Trophoblast cell (in vitro differentiated cells and primary cell): ENCODE measurements at regions not wholly inside any gene's neighbourhood (a gene's known extent, or its start where the extent isn't known, plus 50 kb on each side); places are given as distances from the start of the nearest gene placed in this dataset.

ENCODE experiments used
- DNase-seq, 2 donors: peaks; one replicate each; pipeline ENCODE4 v3.0.0-alpha.2; 2016
- H2AFZ ChIP-seq: 2 replicates; pipeline ENCODE4 v1.6.1; 2013; ENCODE audit warnings: low read length, moderate library complexity, mild to moderate bottlenecking; ENCODE audit not compliant: insufficient read depth, poor library complexity
- H2AK5ac ChIP-seq: 2 replicates; pipeline ENCODE4 v1.6.1; 2013; ENCODE audit warnings: mild to moderate bottlenecking, low read length
- H2BK120ac ChIP-seq: 2 replicates; pipeline ENCODE4 v1.6.1; 2013; ENCODE audit warnings: low read length, mild to moderate bottlenecking, moderate library complexity; ENCODE audit not compliant: insufficient read depth, poor library complexity
- H2BK12ac ChIP-seq: 2 replicates; pipeline ENCODE4 v1.6.1; 2013; ENCODE audit warnings: mild to moderate bottlenecking, low read length, moderate library complexity
- H2BK5ac ChIP-seq: 2 replicates; pipeline ENCODE4 v1.6.1; 2013; ENCODE audit warnings: low read length, low read depth, moderate library complexity, mild to moderate bottlenecking; ENCODE audit not compliant: poor library complexity
- H3K14ac ChIP-seq: 2 replicates; pipeline ENCODE4 v1.6.1; 2013; ENCODE audit warnings: mild to moderate bottlenecking, low read length
- H3K18ac ChIP-seq: 2 replicates; pipeline ENCODE4 v1.6.1; 2013; ENCODE audit warnings: mild to moderate bottlenecking, low read length
- H3K23ac ChIP-seq: 2 replicates; pipeline ENCODE4 v1.6.1; 2013; ENCODE audit warnings: low read length
- H3K27ac ChIP-seq: 2 replicates; pipeline ENCODE4 v1.5.1; 2013; ENCODE audit warnings: low read depth, mild to moderate bottlenecking, inconsistent platforms, low read length, moderate library complexity
- H3K27me3 ChIP-seq: 2 replicates; pipeline ENCODE4 v1.6.1; 2013; ENCODE audit warnings: inconsistent platforms, mild to moderate bottlenecking, low read length, moderate library complexity; ENCODE audit not compliant: insufficient read depth
- H3K36me3 ChIP-seq, 2 experiments: 1 replicate in 1 of 2; 2 replicates in 1 of 2; pipeline ENCODE4 v1.6.1; 2013; ENCODE audit warnings: low read length in 2 of 2, mild to moderate bottlenecking in 2 of 2, moderate library complexity in 1 of 2; ENCODE audit not compliant: insufficient read depth in 2 of 2, control insufficient read depth in 1 of 2
- H3K4ac ChIP-seq: 2 replicates; pipeline ENCODE4 v1.6.1; 2013; ENCODE audit warnings: low read depth, mild to moderate bottlenecking, low read length, moderate library complexity
- H3K4me1 ChIP-seq, 2 experiments: 1 replicate in 1 of 2; 2 replicates in 1 of 2; pipeline ENCODE4 v1.6.1; 2013; ENCODE audit warnings: low read length in 2 of 2, mild to moderate bottlenecking in 2 of 2, moderate library complexity in 1 of 2; ENCODE audit not compliant: insufficient read depth in 2 of 2, control insufficient read depth in 1 of 2
- H3K4me2 ChIP-seq: 2 replicates; pipeline ENCODE4 v1.6.1; 2013; ENCODE audit warnings: inconsistent platforms, mild to moderate bottlenecking, low read length, moderate library complexity
- H3K4me3 ChIP-seq: 2 replicates; pipeline ENCODE4 v1.5.1; 2013; ENCODE audit warnings: mild to moderate bottlenecking, low read depth, low read length, inconsistent platforms
- H3K79me1 ChIP-seq: one replicate; pipeline ENCODE4 v1.6.1; 2013; ENCODE audit warnings: low read length
- H3K79me2 ChIP-seq: 2 replicates; pipeline ENCODE4 v1.6.1; 2013; ENCODE audit warnings: low read length, mild to moderate bottlenecking; ENCODE audit not compliant: control insufficient read depth, insufficient read depth, poor library complexity
- H3K9ac ChIP-seq: 2 replicates; pipeline ENCODE4 v1.6.1; 2013; ENCODE audit warnings: mild to moderate bottlenecking, low read length
- H3K9me3 ChIP-seq: 2 replicates; pipeline ENCODE4 v1.6.1; 2013; ENCODE audit warnings: low read depth, mild to moderate bottlenecking, control low read depth, inconsistent platforms, low read length; ENCODE audit not compliant: insufficient read depth
- H4K12ac ChIP-seq: 2 replicates; pipeline ENCODE4 v1.6.1; 2013; ENCODE audit warnings: low read depth, mild to moderate bottlenecking, low read length, moderate library complexity
- H4K8ac ChIP-seq: 2 replicates; pipeline ENCODE4 v1.6.1; 2013; ENCODE audit warnings: low read depth, mild to moderate bottlenecking, low read length, moderate library complexity
- H4K91ac ChIP-seq: one replicate; pipeline ENCODE4 v1.6.1; 2013; ENCODE audit warnings: low read depth, mild to moderate bottlenecking, low read length, moderate library complexity
- WGBS: extraction: QIAGEN DNeasy Blood & Tissue Kit; methylation state at CpG from one replicate; pipeline ENCODE4 v1.1.7; 2013; ENCODE audit warnings: missing lambda C conversion rate; ENCODE audit not compliant: insufficient read length, insufficient coverage; ENCODE audit errors: extremely low coverage; 5-methylcytosine and 5-hydroxymethylcytosine counted together

- Histone ChIP-seq H3K18ac (no peak overlapping the region), H2BK5ac (no peak overlapping the region), H3K23ac (no peak overlapping the region), H3K27ac (no peak overlapping the region), H3K4me1 (peaks cover 0 to 3% of the 10 kb centered on the region in 2 experiments), H3K79me2 (no peaks in the 10 kb centered on the region), H3K27me3 (no peaks in the 10 kb centered on the region), H2BK120ac (no peak overlapping the region), H3K79me1 (no peaks in the 10 kb centered on the region), H3K14ac (no peak overlapping the region), H3K9ac (no peak overlapping the region), H2AFZ (no peak overlapping the region), H4K8ac (no peak overlapping the region), H4K91ac (no peak overlapping the region), H2AK5ac (no peak overlapping the region), H3K36me3 (no peaks in the 10 kb centered on the region), H3K4me3 (no peak overlapping the region), H3K9me3 (no peaks in the 10 kb centered on the region), H3K4ac (no peak overlapping the region), H4K12ac (no peak overlapping the region), H2BK12ac (no peak overlapping the region), H3K4me2 (no peak overlapping the region)
- DNase-seq, result no peak
- WGBS, result no CpG with 5 or more reads among the region's 3 CpGs
Observed at GRCh38 chr18:26614374-26614773, 66.0 kb upstream of the KCTD1 start.
